GM12873 (cell line): ENCODE measurements at regions not wholly inside any gene's neighbourhood (a gene's known extent, or its start where the extent isn't known, plus 50 kb on each side); places are given as distances from the start of the nearest gene placed in this dataset.

Source experiments
- CTCF ChIP-seq: IDR thresholded peaks from 2 replicates; pipeline ENCODE4 v1.5.1; 2012; ENCODE audit warnings: low read depth, mild to moderate bottlenecking, moderate library complexity, low read length, control low read depth; ENCODE audit not compliant: insufficient read depth; ENCODE audit errors: missing control alignments

- no peak for TF ChIP-seq CTCF
Observed at GRCh38 chrX:13955975-13956374, 73.7 kb downstream of the GEMIN8 start.

DNA sequence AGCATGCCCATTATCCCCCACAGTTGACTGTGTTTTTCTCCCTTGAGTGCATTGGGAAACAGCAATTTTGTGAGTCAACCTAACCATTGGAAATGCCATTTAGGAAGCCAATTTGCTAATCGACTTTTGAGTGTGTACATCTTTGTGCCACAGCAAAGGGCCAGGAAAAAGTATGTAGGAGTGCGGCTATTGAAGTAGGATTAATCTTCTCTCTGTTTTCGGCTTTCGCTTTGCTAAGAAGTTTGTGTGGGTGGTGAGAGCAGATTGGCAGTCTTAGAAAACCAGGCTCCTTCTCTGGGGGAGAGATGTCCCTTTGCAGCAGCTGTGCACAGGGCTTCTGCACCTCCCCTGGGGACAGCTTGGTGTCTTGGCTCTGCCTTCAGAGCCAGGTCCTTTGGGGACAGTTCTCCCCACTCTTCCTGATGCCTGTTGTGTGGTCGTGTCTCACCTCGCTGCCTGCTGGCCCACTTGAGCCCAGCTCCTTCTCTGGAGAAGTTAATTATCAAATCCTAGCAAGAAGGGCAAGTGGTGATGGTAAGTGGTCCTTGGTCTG lies 74.5 kb downstream of the GEMIN8 start:
- TF ChIP-seq CTCF: no peak

GRCh38 chrX:13952581-13952980 lies 77.1 kb downstream of the GEMIN8 start:
- no peak for TF ChIP-seq CTCF

- no peak for TF ChIP-seq CTCF
Observed at GRCh38 chrX:13940671-13941070, 89.0 kb downstream of the GEMIN8 start.

GRCh38 chrX:13939741-13940597 lies 89.7 kb downstream of the GEMIN8 start:
- TF ChIP-seq CTCF: no peak

- TF ChIP-seq CTCF: no peak
Observed at GRCh38 chrX:13938829-13939530, 90.7 kb downstream of the GEMIN8 start.
